ENCODE measurements at regions not wholly inside any gene's neighbourhood (a gene's known extent, or its start where the extent isn't known, plus 50 kb on each side); places are given as distances from the start of the nearest gene placed in this dataset.
A peak's percentile ranks its signal among the peaks of the same experiment; 100 is the strongest.

- TF ChIP-seq REST (IDR thresholded peaks at IDR 0.05; ENCODE audit: low read depth) = no peak
- no peak for TF ChIP-seq EP300 (IDR thresholded peaks at IDR 0.05; ENCODE audit: borderline replicate concordance)
These were observed 252.1 kb upstream of the ADGRL3 start for GRCh38 chr4:60948008-60948407.

- TF ChIP-seq USF1 (IDR thresholded peaks at IDR 0.05) (no peak), ZBTB7A (IDR thresholded peaks at IDR 0.05; ENCODE audit: low read depth) (no peak), CREB1 (IDR thresholded peaks at IDR 0.05; ENCODE audit: low read depth) (no peak), REST (IDR thresholded peaks at IDR 0.05; ENCODE audit: low read depth) (no peak), MAX (IDR thresholded peaks at IDR 0.05) (no peak), EGR1 (IDR thresholded peaks at IDR 0.05) (no peak), TCF12 (IDR thresholded peaks at IDR 0.05; ENCODE audit: low read depth) (no peak)
These were observed 247.2 kb upstream of the ADGRL3 start for GRCh38 chr4:60952921-60953320.

GRCh38 chr4:60953826-60954225, 246.3 kb upstream of the ADGRL3 start:
- TF ChIP-seq TAF1 (IDR thresholded peaks at IDR 0.05; ENCODE audit: low read depth) (no peak), ZBTB7A (IDR thresholded peaks at IDR 0.05; ENCODE audit: low read depth) (no peak), FOXM1 (IDR thresholded peaks at IDR 0.05; ENCODE audit: borderline replicate concordance, low read depth) (no peak), REST (IDR thresholded peaks at IDR 0.05; ENCODE audit: low read depth) (no peak), USF1 (IDR thresholded peaks at IDR 0.05) (no peak), YY1 (IDR thresholded peaks at IDR 0.05; ENCODE audit: low read depth) (no peak), EGR1 (IDR thresholded peaks at IDR 0.05) (no peak), MAX (IDR thresholded peaks at IDR 0.05) (no peak), NFIC (IDR thresholded peaks at IDR 0.05) (no peak), EP300 (IDR thresholded peaks at IDR 0.05; ENCODE audit: borderline replicate concordance) (no peak), CREB1 (IDR thresholded peaks at IDR 0.05; ENCODE audit: low read depth) (no peak), TEAD4 (IDR thresholded peaks at IDR 0.05) (no peak)

GRCh38 chr4:60962286-60962685, 237.8 kb upstream of the ADGRL3 start:
- TF ChIP-seq RAD21 (IDR thresholded peaks at IDR 0.05; ENCODE audit: low read depth) (peak; percentile 25), TEAD4 (IDR thresholded peaks at IDR 0.05) (no peak)

- TF ChIP-seq ZBTB7A (IDR thresholded peaks at IDR 0.05; ENCODE audit: low read depth) = no peak
- no peak for TF ChIP-seq MAX (IDR thresholded peaks at IDR 0.05)
- no peak for TF ChIP-seq NFIC (IDR thresholded peaks at IDR 0.05)
- no peak for TF ChIP-seq CREB1 (IDR thresholded peaks at IDR 0.05; ENCODE audit: low read depth)
- TF ChIP-seq YY1 (IDR thresholded peaks at IDR 0.05; ENCODE audit: low read depth) = no peak
- no peak for TF ChIP-seq TAF1 (IDR thresholded peaks at IDR 0.05; ENCODE audit: low read depth)
- no peak for TF ChIP-seq REST (IDR thresholded peaks at IDR 0.05; ENCODE audit: low read depth)
- TF ChIP-seq TCF12 (IDR thresholded peaks at IDR 0.05; ENCODE audit: low read depth) = no peak
- TF ChIP-seq FOXM1 (IDR thresholded peaks at IDR 0.05; ENCODE audit: borderline replicate concordance, low read depth) = no peak
- TF ChIP-seq EGR1 (IDR thresholded peaks at IDR 0.05) = no peak
- no peak for TF ChIP-seq EP300 (IDR thresholded peaks at IDR 0.05; ENCODE audit: borderline replicate concordance)
These were observed 218.6 kb upstream of the ADGRL3 start for GRCh38 chr4:60981534-60981933.

Data from Ishikawa (cell line).